H1 (cell line): ENCODE measurements at regions not wholly inside any gene's neighbourhood (a gene's known extent, or its start where the extent isn't known, plus 50 kb on each side); places are given as distances from the start of the nearest gene placed in this dataset.

Source experiments
- CTCF ChIA-PET: fragments of 300-600 bp; sonication (Branson Sonifier 250); formaldehyde crosslinking; loops from one replicate; lab custom pipeline; 2021; ENCODE audit not compliant: partially characterized antibody; lab: Charles Lee
- POLR2A ChIA-PET: fragments of 300-600 bp; sonication (Branson Sonifier 250); formaldehyde crosslinking; loops from one replicate; lab custom pipeline; 2021; ENCODE audit warnings: inconsistent platforms; ENCODE audit not compliant: partially characterized antibody; lab: Charles Lee
- DNase-seq, 2 experiments: peaks; one replicate each; pipeline versions ENCODE4 v3.0.0 to v3.0.0-alpha.2; 2010 to 2022; ENCODE audit warnings: low spot score in 2 of 2, low read depth in 1 of 2, mixed read lengths in 1 of 2
- FAIRE-seq: peaks from 2 replicates; lab custom pipeline; 2011; peaks lifted over from hg19 to GRCh38; lab: Jason Lieb, UNC
- H2AFZ ChIP-seq: 2 replicates; pipeline ENCODE4 v1.8.1; 2012; ENCODE audit warnings: low read length, inconsistent platforms
- H2AK5ac ChIP-seq: 2 replicates; pipeline ENCODE4 v1.6.1; 2013; ENCODE audit warnings: low read depth, low read length
- H2BK120ac ChIP-seq: replicated peaks from 2 replicates; pipeline ENCODE3; 2013; ENCODE audit warnings: low read depth, low read length, inconsistent platforms
- H2BK12ac ChIP-seq: 2 replicates; pipeline ENCODE4 v1.6.1; 2013; ENCODE audit warnings: low read depth, low read length
- H2BK15ac ChIP-seq: 2 replicates; pipeline ENCODE4 v1.6.1; 2013; ENCODE audit warnings: low read length
- H2BK20ac ChIP-seq: 2 replicates; pipeline ENCODE4 v1.6.1; 2013; ENCODE audit warnings: low read length
- H2BK5ac ChIP-seq: 2 replicates; pipeline ENCODE4 v1.6.1; 2013; ENCODE audit warnings: low read depth, low read length
- H3K14ac ChIP-seq: 2 replicates; pipeline ENCODE4 v1.6.1; 2013; ENCODE audit warnings: inconsistent platforms; ENCODE audit not compliant: insufficient read length
- H3K18ac ChIP-seq: 2 replicates; pipeline ENCODE4 v1.6.1; 2013; ENCODE audit warnings: low read length; ENCODE audit errors: extremely low read depth
- H3K23ac ChIP-seq: 2 replicates; pipeline ENCODE4 v1.6.1; 2013; ENCODE audit warnings: inconsistent platforms; ENCODE audit not compliant: insufficient read length
- H3K23me2 ChIP-seq: 2 replicates; pipeline ENCODE4 v1.6.1; 2013; ENCODE audit warnings: low read depth, low read length
- H3K27ac ChIP-seq: 2 replicates; pipeline ENCODE4 v1.6.1; 2011; ENCODE audit warnings: low read depth, low read length, inconsistent platforms
- H3K27me3 ChIP-seq, 4 experiments: replicated peaks in 1 of 4; 1 replicate in 1 of 4; 2 replicates in 3 of 4; pipeline versions ENCODE4 v1.6.1 to v1.8.1; 2011 to 2013; ENCODE audit warnings: low read length in 3 of 4, mild to moderate bottlenecking in 3 of 4, inconsistent platforms in 2 of 4, mixed read lengths in 2 of 4, moderate library complexity in 1 of 4; ENCODE audit not compliant: control insufficient read depth in 3 of 4, insufficient read depth in 3 of 4; ENCODE audit errors: extremely low read depth in 1 of 4
- H3K36me3 ChIP-seq, 4 experiments: 2 replicates each; pipeline versions ENCODE4 v1.6.1 to v1.8.1; 2011 to 2013; ENCODE audit warnings: mild to moderate bottlenecking in 4 of 4, low read length in 3 of 4, moderate library complexity in 2 of 4, control low read depth in 1 of 4, inconsistent platforms in 1 of 4; ENCODE audit not compliant: insufficient read depth in 4 of 4, control insufficient read depth in 2 of 4
- H3K4ac ChIP-seq: replicated peaks from 2 replicates; pipeline ENCODE3; 2013; ENCODE audit warnings: low read length, low read depth, mixed read lengths, inconsistent platforms; ENCODE audit not compliant: insufficient read length
- H3K4me1 ChIP-seq, 4 experiments: replicated peaks in 1 of 4; 1 replicate in 1 of 4; 2 replicates in 3 of 4; pipeline versions ENCODE4 v1.6.1 to v1.8.1; 2011 to 2013; ENCODE audit warnings: low read length in 3 of 4, inconsistent platforms in 2 of 4, mixed read lengths in 1 of 4; ENCODE audit not compliant: insufficient read depth in 4 of 4, control insufficient read depth in 3 of 4
- H3K4me2 ChIP-seq, 2 experiments: 2 replicates each; pipeline versions ENCODE4 v1.6.1 to v1.8.1; 2011 to 2013; ENCODE audit warnings: low read depth in 2 of 2, low read length in 2 of 2, control low read depth in 1 of 2, inconsistent platforms in 1 of 2, mild to moderate bottlenecking in 1 of 2; ENCODE audit not compliant: insufficient read depth in 1 of 2
- H3K4me3 ChIP-seq, 4 experiments: fragments of 200-600, 300-600 bp in 1 of 4; sonication (generic), shearing (Covaris generic), sonication (Bioruptor Twin) in 1 of 4; 2 replicates each; pipeline versions ENCODE4 v1.5.1 to v1.8.1; 2011 to 2016; ENCODE audit warnings: low read length in 4 of 4, low read depth in 3 of 4, control low read depth in 2 of 4, inconsistent platforms in 2 of 4, mild to moderate bottlenecking in 2 of 4, mixed read lengths in 1 of 4, moderate library complexity in 1 of 4; ENCODE audit not compliant: insufficient read depth in 2 of 4; ENCODE audit errors: extremely low read depth in 1 of 4
- H3K56ac ChIP-seq: replicated peaks from 2 replicates; pipeline ENCODE3; 2013; ENCODE audit warnings: low read depth, mild to moderate bottlenecking, mixed read lengths, low read length, inconsistent platforms; ENCODE audit not compliant: insufficient read length
- H3K79me1 ChIP-seq: 2 replicates; pipeline ENCODE4 v1.6.1; 2013; ENCODE audit warnings: low read depth, low read length, control low read depth
- H3K79me2 ChIP-seq, 2 experiments: 2 replicates each; pipeline versions ENCODE4 v1.6.1 to v1.8.1; 2012 to 2013; ENCODE audit warnings: low read length in 2 of 2, mild to moderate bottlenecking in 2 of 2, inconsistent platforms in 1 of 2; ENCODE audit not compliant: insufficient read depth in 2 of 2, control insufficient read depth in 1 of 2
- H3K9ac ChIP-seq, 4 experiments: replicated peaks in 1 of 4; 1 replicate in 1 of 4; 2 replicates in 3 of 4; pipeline versions ENCODE4 v1.6.1 to v1.8.1; 2011 to 2013; ENCODE audit warnings: low read depth in 3 of 4, low read length in 3 of 4, control low read depth in 2 of 4, mild to moderate bottlenecking in 2 of 4, moderate library complexity in 2 of 4, inconsistent platforms in 1 of 4; ENCODE audit errors: extremely low read depth in 1 of 4
- H3K9me3 ChIP-seq, 2 experiments: 2 replicates each; pipeline versions ENCODE4 v1.6.1 to v1.8.1; 2012 to 2013; ENCODE audit warnings: mild to moderate bottlenecking in 2 of 2, moderate library complexity in 2 of 2, control low read depth in 1 of 2, inconsistent platforms in 1 of 2, low read depth in 1 of 2, low read length in 1 of 2, mixed read lengths in 1 of 2; ENCODE audit not compliant: insufficient read depth in 2 of 2
- H4K20me1 ChIP-seq, 2 experiments: replicated peaks in 1 of 2; 2 replicates each; pipeline versions ENCODE3 to v1.8.1; 2011 to 2013; ENCODE audit warnings: inconsistent platforms in 2 of 2, low read length in 2 of 2, mild to moderate bottlenecking in 1 of 2; ENCODE audit not compliant: insufficient read depth in 2 of 2, control insufficient read depth in 1 of 2
- H4K5ac ChIP-seq: 2 replicates; pipeline ENCODE4 v1.6.1; 2013; ENCODE audit warnings: low read length, low read depth, mixed read lengths, inconsistent platforms; ENCODE audit not compliant: insufficient read length
- H4K8ac ChIP-seq: 2 replicates; pipeline ENCODE4 v1.8.0; 2013; ENCODE audit warnings: mild to moderate bottlenecking, moderate library complexity, low read length, inconsistent platforms; ENCODE audit not compliant: insufficient read depth; ENCODE audit errors: extremely low read depth
- H4K91ac ChIP-seq: replicated peaks from 2 replicates; pipeline ENCODE3; 2013; ENCODE audit warnings: low read length, mixed read lengths, inconsistent platforms; ENCODE audit not compliant: insufficient read length
- CBX5 ChIP-seq: fragments of 300-800, 300-1000 bp; sonication (generic); IDR thresholded peaks from 2 replicates; pipeline ENCODE4 v1.7.1; 2016; ENCODE audit warnings: antibody characterized with exemption, low read length, low read depth
- EGR1 ChIP-seq: IDR thresholded peaks from 2 replicates; pipeline ENCODE4 v1.6.1; 2011; ENCODE audit warnings: low read depth, low read length, borderline replicate concordance
- KDM4A ChIP-seq: IDR thresholded peaks from one replicate; pipeline ENCODE4 v1.7.1; 2012; ENCODE audit warnings: low read depth, mild to moderate bottlenecking, moderate library complexity, low read length, inconsistent platforms; ENCODE audit not compliant: severe bottlenecking
- RXRA ChIP-seq: IDR thresholded peaks from 2 replicates; pipeline ENCODE4 v1.6.1; 2011; ENCODE audit warnings: low read depth, mild to moderate bottlenecking, low read length, moderate library complexity; ENCODE audit not compliant: insufficient read depth
- SIN3A ChIP-seq, 2 experiments: IDR thresholded peaks in 1 of 2; conservative IDR thresholded peaks in 1 of 2; 2 replicates each; pipeline ENCODE4 v1.6.1; 2011 to 2012; ENCODE audit warnings: low read length in 2 of 2, improper control_type of control experiment in 1 of 2, low read depth in 1 of 2, mild to moderate bottlenecking in 1 of 2
- SIX5 ChIP-seq: IDR thresholded peaks from 2 replicates; pipeline ENCODE4 v1.6.1; 2011; ENCODE audit warnings: mild to moderate bottlenecking, low read depth, low read length
- SP2 ChIP-seq: IDR thresholded peaks from 2 replicates; pipeline ENCODE4 v1.6.1; 2012; ENCODE audit warnings: mild to moderate bottlenecking, low read length, inconsistent platforms
- SP4 ChIP-seq: IDR thresholded peaks from 2 replicates; pipeline ENCODE4 v1.6.1; 2012; ENCODE audit warnings: low read length, inconsistent platforms
- TAF1 ChIP-seq: IDR thresholded peaks from 2 replicates; pipeline ENCODE4 v1.6.1; 2011; ENCODE audit warnings: mild to moderate bottlenecking, low read depth, low read length
- USF2 ChIP-seq: IDR thresholded peaks from 2 replicates; pipeline ENCODE4 v1.6.1; 2011; ENCODE audit warnings: low read length, improper control_type of control experiment
- ZNF274 ChIP-seq: IDR thresholded peaks from 2 replicates; pipeline ENCODE4 v1.7.0; 2012; ENCODE audit warnings: low read length, borderline replicate concordance; ENCODE audit errors: extremely low read depth
- WGBS, 2 experiments: shearing (Covaris generic) in 1 of 2; methylation state at CpG; one replicate each; pipeline versions ENCODE4 v1.1.6 to v1.1.7; 2013 to 2015; ENCODE audit warnings: low lambda C conversion rate in 2 of 2, mixed read lengths in 2 of 2, inconsistent platforms in 1 of 2, low coverage in 1 of 2, missing lambda C conversion rate in 1 of 2; ENCODE audit not compliant: insufficient replicate concordance in 2 of 2, insufficient coverage in 1 of 2, insufficient read length in 1 of 2; ENCODE audit errors: extremely low coverage in 1 of 2, missing lambda C conversion rate in 1 of 2; 5-methylcytosine and 5-hydroxymethylcytosine counted together

GRCh38 chr1:5686925-5687706, 305.1 kb downstream of the NPHP4 start:
- no peak overlapping the region for H3K56ac ChIP-seq
- H3K4ac ChIP-seq: no peak overlapping the region
- H3K23ac ChIP-seq: no peak overlapping the region
- H3K4me1 ChIP-seq: no peaks in the 10 kb centered on the region; a peak in 1 of 7 replicates
- 0 out of 2 replicates have a peak overlapping the region, but pooled peaks have one; percentile 65 for H2BK15ac ChIP-seq
- peak overlapping the region; percentile 9 for H4K8ac ChIP-seq
- no peak overlapping the region for H2AK5ac ChIP-seq
- no peak overlapping the region for H2BK120ac ChIP-seq
- no peaks in the 10 kb centered on the region for H3K9me3 ChIP-seq
- H4K91ac ChIP-seq: no peak overlapping the region
- H4K20me1 ChIP-seq: no peaks in the 10 kb centered on the region
- no peak overlapping the region for H3K4me2 ChIP-seq
- no peak overlapping the region for H4K5ac ChIP-seq
- H3K14ac ChIP-seq: no peak overlapping the region
- DNase-seq (peak in 1 of 2 experiments; percentile 39), FAIRE-seq (no peak)
- peaks cover 0 to 2% (median 0%) of the 10 kb centered on the region in 4 experiments; a peak in 1 of 7 replicates for H3K27me3 ChIP-seq
- H3K9ac ChIP-seq: no peak overlapping the region
- no peaks in the 10 kb centered on the region for H3K79me1 ChIP-seq
- ChIA-PET POLR2A (interaction anchor here (1.0 kb wide), 1 partner anchor 95 kb away, joined by 3 read pairs; no protein-coding TSS in a partner anchor), CTCF (interaction anchor here (0.9 to 1.9 kb wide), 4 partner anchors 22 to 177 kb away, joined by 3 to 9 read pairs (median 4); no protein-coding TSS in a partner anchor)
- no peaks in the 10 kb centered on the region for H3K36me3 ChIP-seq
- no peak overlapping the region for H2BK5ac ChIP-seq
- no peak overlapping the region for H3K27ac ChIP-seq
- H2AFZ ChIP-seq: no peak overlapping the region
- H2BK20ac ChIP-seq: no peak overlapping the region
- H2BK12ac ChIP-seq: no peak overlapping the region
- no peaks in the 10 kb centered on the region for H3K79me2 ChIP-seq
- H3K18ac ChIP-seq: no peak overlapping the region
- no peak overlapping the region for H3K4me3 ChIP-seq
- 86% methylated on average over 12 of the region's 12 CpGs; no CpG with 5 or more reads in 1 of the 2 experiments for WGBS, 2 experiments
- H3K23me2 ChIP-seq: no peaks in the 10 kb centered on the region
- TF ChIP-seq EGR1 (no peak), SIX5 (no peak), SP2 (no peak), ZNF274 (no peak), RXRA (no peak), SIN3A (conservative IDR thresholded peaks at IDR 0.05 in 1 of 2, IDR thresholded peaks at IDR 0.05 in 1 of 2; ENCODE audit: low read depth in 1 of 2, low read length in 2 of 2) (no peak), USF2 (peak; percentile 88), TAF1 (no peak), KDM4A (no peak), CBX5 (no peak), SP4 (peak; percentile 86; the same call in 1 of the 2 replicates)
